ENCODE measurements at regions not wholly inside any gene's neighbourhood (a gene's known extent, or its start where the extent isn't known, plus 50 kb on each side); places are given as distances from the start of the nearest gene placed in this dataset.

DNA sequence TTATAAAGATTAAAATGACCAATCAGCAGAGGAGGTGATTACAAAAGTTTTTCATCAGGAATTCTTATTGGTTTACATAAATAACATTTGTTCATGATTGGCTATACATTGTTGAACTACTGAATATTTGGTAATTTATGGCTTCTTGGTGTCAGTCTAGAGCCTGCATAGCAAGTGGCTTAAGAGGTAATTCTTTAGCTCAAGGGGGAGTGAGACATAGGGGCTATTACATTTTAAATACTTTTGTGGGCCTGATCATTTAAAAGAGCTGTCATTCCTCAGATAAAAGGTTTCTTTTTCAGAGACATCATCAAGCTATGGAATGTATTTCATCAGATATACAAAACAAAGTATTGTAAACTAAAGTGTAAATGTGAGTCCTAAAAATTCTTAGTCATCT, 373.8 kb downstream of the EPHA4 start:
- Histone ChIP-seq H3K36me3 (no peaks in the 10 kb centered on the region), H3K4me1 (no peaks in the 10 kb centered on the region), H3K4me3 (no peak overlapping the region), H3K27ac (no peak overlapping the region), H3K27me3 (no peaks in the 10 kb centered on the region), H3K9me3 (no peaks in the 10 kb centered on the region)
- ATAC-seq = no peak
- TF ChIP-seq POLR2A (IDR thresholded peaks at IDR 0.05) = no peak
- TF ChIP-seq, protein P1, sequence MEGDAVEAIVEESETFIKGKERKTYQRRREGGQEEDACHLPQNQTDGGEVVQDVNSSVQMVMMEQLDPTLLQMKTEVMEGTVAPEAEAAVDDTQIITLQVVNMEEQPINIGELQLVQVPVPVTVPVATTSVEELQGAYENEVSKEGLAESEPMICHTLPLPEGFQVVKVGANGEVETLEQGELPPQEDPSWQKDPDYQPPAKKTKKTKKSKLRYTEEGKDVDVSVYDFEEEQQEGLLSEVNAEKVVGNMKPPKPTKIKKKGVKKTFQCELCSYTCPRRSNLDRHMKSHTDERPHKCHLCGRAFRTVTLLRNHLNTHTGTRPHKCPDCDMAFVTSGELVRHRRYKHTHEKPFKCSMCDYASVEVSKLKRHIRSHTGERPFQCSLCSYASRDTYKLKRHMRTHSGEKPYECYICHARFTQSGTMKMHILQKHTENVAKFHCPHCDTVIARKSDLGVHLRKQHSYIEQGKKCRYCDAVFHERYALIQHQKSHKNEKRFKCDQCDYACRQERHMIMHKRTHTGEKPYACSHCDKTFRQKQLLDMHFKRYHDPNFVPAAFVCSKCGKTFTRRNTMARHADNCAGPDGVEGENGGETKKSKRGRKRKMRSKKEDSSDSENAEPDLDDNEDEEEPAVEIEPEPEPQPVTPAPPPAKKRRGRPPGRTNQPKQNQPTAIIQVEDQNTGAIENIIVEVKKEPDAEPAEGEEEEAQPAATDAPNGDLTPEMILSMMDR (IDR thresholded peaks at IDR 0.05 in 4 of 5, conservative IDR thresholded peaks at IDR 0.05 in 1 of 5) = no peak
- intact Hi-C loops (cut with DNase I; ENCODE audit: low total_unique reads) (no loop called here), in situ Hi-C loops (cut with MboI; ENCODE audit: low sequenced_read_pairs in 4 of 4) (no loop called here)
- no peak for DNase-seq

DNA sequence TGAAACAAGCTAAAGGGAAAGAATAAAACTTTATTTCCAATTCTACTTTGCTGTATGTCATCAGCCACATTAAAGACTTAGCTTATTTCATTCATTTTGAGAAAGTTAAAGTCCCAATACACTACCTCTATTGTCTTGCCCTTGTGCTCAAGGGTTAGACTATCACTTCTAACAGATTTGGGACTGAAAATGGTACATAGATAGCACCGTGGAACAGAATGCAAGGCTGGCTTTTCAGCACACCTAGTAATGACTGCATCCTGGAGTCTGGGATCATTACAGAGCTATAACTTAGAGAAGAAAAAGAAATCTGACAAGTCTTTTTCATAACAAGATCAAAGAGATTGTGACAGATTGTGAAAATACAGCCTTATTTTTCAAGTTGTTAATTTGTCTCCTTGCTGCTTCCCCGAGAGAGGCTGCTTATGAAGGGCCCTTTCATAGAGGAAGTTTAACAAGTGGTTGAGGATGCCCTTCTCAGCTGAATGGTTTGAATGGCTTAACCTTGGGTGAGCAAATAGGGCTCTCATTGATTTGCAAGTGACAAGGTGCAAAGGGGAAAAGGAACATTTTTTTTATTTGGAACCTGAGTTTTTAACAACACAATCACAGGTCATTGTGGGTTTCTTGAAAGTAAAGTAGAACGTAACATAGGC, 371.8 kb downstream of the EPHA4 start:
- DNase-seq = no peak

DNA sequence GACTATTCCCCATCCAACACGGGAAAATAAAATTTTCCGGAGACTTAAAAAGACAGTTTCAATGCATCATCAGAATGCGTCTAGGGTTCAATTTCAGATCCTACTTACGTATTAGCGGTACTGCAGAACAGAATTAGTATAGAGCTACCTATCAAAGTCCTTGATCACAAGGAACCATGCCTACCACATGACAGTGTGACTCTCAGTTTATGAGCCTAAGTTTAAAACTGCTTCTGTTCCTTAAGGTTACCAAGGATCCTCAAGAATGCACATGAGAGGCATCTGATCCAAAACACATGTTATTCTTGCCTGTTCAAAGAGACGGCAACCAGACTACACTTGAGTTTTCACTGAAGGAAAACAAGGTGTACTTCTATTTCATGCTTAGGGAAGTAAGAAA, 369.7 kb downstream of the EPHA4 start:
- in situ Hi-C loops (cut with MboI; ENCODE audit: low sequenced_read_pairs in 4 of 4) (no loop called here), intact Hi-C loops (cut with DNase I; ENCODE audit: low total_unique reads) (no loop called here)
- TF ChIP-seq, protein P1 (IDR thresholded peaks at IDR 0.05 in 4 of 5, conservative IDR thresholded peaks at IDR 0.05 in 1 of 5) = no peak
- TF ChIP-seq POLR2A (IDR thresholded peaks at IDR 0.05) = no peak
- Histone ChIP-seq H3K9me3 (no peaks in the 10 kb centered on the region), H3K4me1 (no peaks in the 10 kb centered on the region), H3K27me3 (no peaks in the 10 kb centered on the region), H3K27ac (no peak overlapping the region), H3K4me3 (no peak overlapping the region), H3K36me3 (no peaks in the 10 kb centered on the region)
- no peak for DNase-seq
- ATAC-seq = no peak

More for the DNA sequence above, 371.8 kb downstream of the EPHA4 start:
- in situ Hi-C loops (cut with MboI; ENCODE audit: low sequenced_read_pairs in 4 of 4) = no loop called here
- H3K27me3 ChIP-seq = no peaks in the 10 kb centered on the region
- H3K4me1 ChIP-seq = no peaks in the 10 kb centered on the region
- H3K27ac ChIP-seq = no peak overlapping the region
- no peak overlapping the region for H3K4me3 ChIP-seq
- no peaks in the 10 kb centered on the region for H3K9me3 ChIP-seq
- no peak for TF ChIP-seq POLR2A (IDR thresholded peaks at IDR 0.05)
- TF ChIP-seq, protein P1 (IDR thresholded peaks at IDR 0.05 in 4 of 5, conservative IDR thresholded peaks at IDR 0.05 in 1 of 5) = no peak
- intact Hi-C loops (cut with DNase I; ENCODE audit: low total_unique reads) = no loop called here
- H3K36me3 ChIP-seq = no peaks in the 10 kb centered on the region
- no peak for ATAC-seq

DNA sequence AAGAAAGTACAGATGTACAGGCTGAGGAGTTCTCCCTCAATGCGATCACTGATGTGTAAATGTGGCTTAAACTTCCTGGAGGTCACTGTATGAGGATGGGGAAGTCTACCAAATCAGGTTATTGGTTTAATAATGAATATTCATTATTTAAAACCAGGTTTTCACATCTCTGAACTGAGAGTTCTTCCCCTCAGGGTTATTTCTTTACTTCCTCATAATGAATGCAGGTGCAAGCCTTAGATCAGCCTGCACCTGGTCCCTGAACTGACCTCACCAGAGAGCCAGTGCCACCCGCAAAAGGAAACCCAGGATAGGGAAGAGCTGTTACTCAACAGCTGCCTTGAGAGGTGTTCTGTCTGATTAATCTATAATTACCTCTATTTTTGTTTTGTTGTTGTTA, 369.0 kb downstream of the EPHA4 start:
- in situ Hi-C loops (cut with MboI; ENCODE audit: low sequenced_read_pairs in 4 of 4) = no loop called here
- no peak overlapping the region for H3K4me3 ChIP-seq
- H3K27ac ChIP-seq = no peak overlapping the region
- no peaks in the 10 kb centered on the region for H3K36me3 ChIP-seq
- DNase-seq = no peak
- H3K27me3 ChIP-seq = no peaks in the 10 kb centered on the region
- no peaks in the 10 kb centered on the region for H3K9me3 ChIP-seq
- intact Hi-C loops (cut with DNase I; ENCODE audit: low total_unique reads) = no loop called here
- TF ChIP-seq, protein P1 (IDR thresholded peaks at IDR 0.05 in 4 of 5, conservative IDR thresholded peaks at IDR 0.05 in 1 of 5) = no peak
- TF ChIP-seq POLR2A (IDR thresholded peaks at IDR 0.05) = no peak
- no peaks in the 10 kb centered on the region for H3K4me1 ChIP-seq
- ATAC-seq = no peak

DNA sequence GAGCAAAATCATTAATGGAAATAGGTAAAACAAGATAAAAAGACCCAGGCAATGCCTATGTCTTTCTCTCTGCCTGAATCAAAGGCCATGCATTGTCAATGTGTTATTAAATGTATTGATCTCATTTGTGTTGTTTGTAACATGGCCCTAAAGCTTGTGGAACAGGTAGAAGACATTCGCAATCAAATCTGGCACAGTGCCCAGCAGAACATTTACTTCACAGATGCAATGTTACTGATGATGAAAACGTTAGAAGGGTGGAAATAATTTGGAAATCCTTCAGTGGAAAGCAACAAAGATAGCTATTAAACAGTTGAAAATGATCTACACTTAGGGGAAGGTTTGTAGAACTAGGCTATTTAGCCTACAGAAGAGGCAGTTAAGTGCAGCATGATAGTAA, 368.2 kb downstream of the EPHA4 start:
- H3K4me3 ChIP-seq = no peak overlapping the region
- no peaks in the 10 kb centered on the region for H3K27me3 ChIP-seq
- no peaks in the 10 kb centered on the region for H3K9me3 ChIP-seq
- no peak for TF ChIP-seq POLR2A (IDR thresholded peaks at IDR 0.05)
- TF ChIP-seq, protein P1 (IDR thresholded peaks at IDR 0.05 in 4 of 5, conservative IDR thresholded peaks at IDR 0.05 in 1 of 5) = no peak
- intact Hi-C loops (cut with DNase I; ENCODE audit: low total_unique reads) = no loop called here
- no peak for DNase-seq
- no peaks in the 10 kb centered on the region for H3K36me3 ChIP-seq
- no peak for ATAC-seq
- H3K27ac ChIP-seq = no peak overlapping the region
- H3K4me1 ChIP-seq = no peaks in the 10 kb centered on the region
- in situ Hi-C loops (cut with MboI; ENCODE audit: low sequenced_read_pairs in 4 of 4) = no loop called here

Measured in gastrocnemius medialis (tissue), 4 donors.